Right lobe of liver (tissue), 6 donors: ENCODE measurements at regions not wholly inside any gene's neighbourhood (a gene's known extent, or its start where the extent isn't known, plus 50 kb on each side); places are given as distances from the start of the nearest gene placed in this dataset.

ENCODE experiments used
- ATAC-seq, 4 donors: fragments of 200-7000 bp; cut with Tn5 transposase; one replicate each; pipeline ENCODE4 v1.9.1; 2020; ENCODE audit warnings: mild to moderate bottlenecking in 4 of 4, moderate library complexity in 4 of 4
- DNase-seq, 3 donors: peaks; one replicate each; pipeline ENCODE4 v3.0.0-alpha.2; 2020
- H3K27ac ChIP-seq, 3 donors: fragments of 200-600 bp; one replicate each; pipeline ENCODE4 v1.8.0; 2022
- H3K27me3 ChIP-seq, 2 donors: fragments of 200-600 bp; one replicate each; pipeline ENCODE4 v1.8.0; 2022
- H3K36me3 ChIP-seq, 4 donors: fragments of 200-600 bp; sonication (generic) in 1 of 4; one replicate each; pipeline versions ENCODE4 v1.5.1 to v1.8.0; 2017 to 2022; ENCODE audit warnings: control low read depth in 1 of 4
- H3K4me1 ChIP-seq, 4 donors: fragments of 200-600 bp; sonication (generic) in 1 of 4; one replicate each; pipeline versions ENCODE4 v1.5.1 to v1.8.0; 2017 to 2022; ENCODE audit warnings: control low read depth in 1 of 4
- H3K4me3 ChIP-seq, 3 donors: fragments of 200-600 bp; one replicate each; pipeline ENCODE4 v1.8.0; 2022
- H3K9me3 ChIP-seq, 4 donors: fragments of 200-600 bp; sonication (generic) in 1 of 4; one replicate each; pipeline versions ENCODE4 v1.5.1 to v1.8.0; 2017 to 2022; ENCODE audit warnings: control low read depth in 1 of 4
- POLR2A ChIP-seq: fragments of 450-650 bp; IDR thresholded peaks from one replicate; pipeline ENCODE4 v1.6.1; 2017; ENCODE audit warnings: antibody characterized with exemption, mild to moderate bottlenecking
- WGBS: methylation state at CpG from one replicate; pipeline ENCODE4 v1.1.6; 2018; ENCODE audit warnings: low coverage, low lambda C conversion rate; ENCODE audit not compliant: insufficient coverage; ENCODE audit errors: missing lambda C conversion rate; 5-methylcytosine and 5-hydroxymethylcytosine counted together
- intact Hi-C, 2 donors: fragments of 100-400 bp; cut with DNase I; formaldehyde crosslinking; loops; one replicate each; pipeline versions ENCODE4 v1.11.2 to v1.14.1; 2022
- TF ChIP-seq, protein P1 (sequence below), 4 donors: fragments of 200-600 bp in 3 of 4; fragments of 450-650 bp in 1 of 4; IDR thresholded peaks; one replicate each; pipeline versions ENCODE4 v1.5.1 to v1.8.0; 2016 to 2022; ENCODE audit warnings: antibody characterized with exemption in 4 of 4, mild to moderate bottlenecking in 2 of 4
- donor health status: DM: no; HTN: yes; CAD: no.
- donor health status: DM: no; HTN: no; CAD: no.
- donor health status: DM: no; HTN: no; CAD: no.
- donor health status: DM: no; HTN: yes; CAD: no.
- donor health status: DM: no; HTN: yes; CAD: no.

DNA sequence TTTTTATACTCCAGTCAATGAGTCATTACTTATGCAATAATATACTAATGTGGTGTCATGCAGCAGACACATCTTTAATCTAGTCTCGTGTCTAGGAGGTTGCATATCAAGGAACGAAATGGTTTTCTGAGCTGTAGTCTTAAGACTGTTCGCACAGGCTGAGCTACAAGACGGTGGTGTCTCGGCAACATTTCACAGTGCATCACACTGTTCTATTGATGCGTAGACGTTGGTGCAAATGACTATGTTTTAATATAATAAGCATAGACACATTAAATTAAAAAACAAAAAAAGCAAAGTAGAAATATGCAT lies 864.2 kb downstream of the GALR1 start:
- H3K36me3 ChIP-seq: no peaks in the 10 kb centered on the region
- no peak overlapping the region for H3K27ac ChIP-seq
- intact Hi-C loops: no loop called here
- H3K4me1 ChIP-seq: no peaks in the 10 kb centered on the region
- DNase-seq (no peak), ATAC-seq (no peak)
- H3K4me3 ChIP-seq: no peak overlapping the region
- WGBS: 54% methylated on average over 4 of the region's 7 CpGs
- TF ChIP-seq, protein P1, sequence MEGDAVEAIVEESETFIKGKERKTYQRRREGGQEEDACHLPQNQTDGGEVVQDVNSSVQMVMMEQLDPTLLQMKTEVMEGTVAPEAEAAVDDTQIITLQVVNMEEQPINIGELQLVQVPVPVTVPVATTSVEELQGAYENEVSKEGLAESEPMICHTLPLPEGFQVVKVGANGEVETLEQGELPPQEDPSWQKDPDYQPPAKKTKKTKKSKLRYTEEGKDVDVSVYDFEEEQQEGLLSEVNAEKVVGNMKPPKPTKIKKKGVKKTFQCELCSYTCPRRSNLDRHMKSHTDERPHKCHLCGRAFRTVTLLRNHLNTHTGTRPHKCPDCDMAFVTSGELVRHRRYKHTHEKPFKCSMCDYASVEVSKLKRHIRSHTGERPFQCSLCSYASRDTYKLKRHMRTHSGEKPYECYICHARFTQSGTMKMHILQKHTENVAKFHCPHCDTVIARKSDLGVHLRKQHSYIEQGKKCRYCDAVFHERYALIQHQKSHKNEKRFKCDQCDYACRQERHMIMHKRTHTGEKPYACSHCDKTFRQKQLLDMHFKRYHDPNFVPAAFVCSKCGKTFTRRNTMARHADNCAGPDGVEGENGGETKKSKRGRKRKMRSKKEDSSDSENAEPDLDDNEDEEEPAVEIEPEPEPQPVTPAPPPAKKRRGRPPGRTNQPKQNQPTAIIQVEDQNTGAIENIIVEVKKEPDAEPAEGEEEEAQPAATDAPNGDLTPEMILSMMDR (IDR thresholded peaks at IDR 0.05): no peak
- TF ChIP-seq POLR2A: no peak
- no peaks in the 10 kb centered on the region for H3K9me3 ChIP-seq
- H3K27me3 ChIP-seq: no peaks in the 10 kb centered on the region

DNA sequence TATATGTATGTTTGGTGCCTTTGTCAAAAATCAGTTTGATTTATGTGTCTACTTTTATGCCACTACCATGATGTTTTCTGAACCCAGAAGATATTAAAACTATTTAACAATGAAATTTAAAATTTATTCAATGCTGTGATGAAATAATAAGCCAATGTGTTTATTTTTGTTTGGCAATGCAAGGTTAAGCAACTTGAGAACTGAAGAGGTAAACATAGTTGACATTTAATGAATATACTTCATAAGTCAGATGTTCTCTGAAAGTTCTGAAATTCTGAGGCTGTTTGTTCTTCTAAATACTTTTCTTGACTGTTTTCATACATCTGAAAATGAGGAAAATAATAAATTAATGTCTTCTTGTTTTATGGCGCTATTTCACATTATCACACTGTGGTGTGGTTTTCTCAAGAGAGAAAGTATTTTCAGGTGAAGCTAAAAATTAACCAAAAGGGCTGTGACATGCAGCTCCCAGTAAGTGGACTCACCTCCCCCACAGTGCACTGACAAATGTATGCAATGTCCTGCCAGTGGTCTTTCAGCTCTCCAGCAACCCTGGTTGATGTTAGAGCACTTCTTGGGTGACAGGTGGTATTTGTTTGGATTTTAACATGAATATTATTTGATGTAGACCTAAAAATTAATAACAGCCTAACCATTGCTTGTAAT lies 863.6 kb upstream of the SALL3 start:
- Histone ChIP-seq H3K4me1 (no peaks in the 10 kb centered on the region), H3K4me3 (no peak overlapping the region), H3K36me3 (no peaks in the 10 kb centered on the region), H3K27ac (peak overlapping the region in 2 of 3 donors; percentile 15 to 59), H3K9me3 (no peaks in the 10 kb centered on the region), H3K27me3 (no peaks in the 10 kb centered on the region)
- intact Hi-C loops: no loop called here
- WGBS: 52% methylated on average over 1 of the region's 1 CpG
- peak; percentile 35 to 90 (median 79) for ATAC-seq
- DNase-seq: peak in 1 of 3 donors; percentile 66
- TF ChIP-seq POLR2A: no peak
- TF ChIP-seq, protein P1 (IDR thresholded peaks at IDR 0.05): no peak

DNA sequence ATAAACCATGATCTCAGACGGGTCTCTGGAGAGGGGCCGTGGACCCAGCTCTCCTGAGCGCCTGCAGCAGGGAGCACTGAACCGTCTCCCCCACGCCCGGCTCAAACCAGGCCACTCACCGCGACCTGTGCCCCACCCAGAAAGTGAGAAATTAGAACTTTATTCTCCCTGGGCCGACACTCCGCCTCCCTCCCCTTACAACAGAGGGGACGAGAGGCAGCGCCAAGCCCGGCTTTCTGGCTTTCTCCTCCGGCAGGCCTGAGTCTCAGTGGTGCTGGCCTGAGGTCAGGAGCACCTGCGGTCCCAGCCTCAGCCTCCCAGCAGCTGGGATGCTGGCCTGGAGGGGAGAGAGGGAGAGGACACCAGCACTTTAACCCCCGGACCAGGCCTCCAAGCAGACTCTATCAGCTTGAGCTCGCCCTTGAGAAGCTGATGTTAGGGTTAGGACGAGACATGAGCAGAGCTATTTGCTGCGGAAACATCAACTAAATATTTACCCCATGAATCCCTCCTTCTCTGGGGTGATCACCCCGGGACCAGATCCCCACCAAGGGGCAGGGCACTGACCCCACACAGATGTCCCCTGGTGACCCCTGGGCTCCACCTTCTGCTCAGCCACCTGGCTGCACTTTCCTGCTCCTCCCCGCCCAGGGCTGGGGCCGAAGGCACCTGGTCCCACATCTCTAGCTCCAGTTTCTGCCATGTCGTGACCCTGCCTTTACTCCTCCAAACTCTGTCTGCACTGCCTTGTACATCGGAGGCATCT lies 856.3 kb upstream of the SALL3 start:
- peak in 3 of 4 donors; percentile 62 to 86 (median 85) for ATAC-seq
- H3K9me3 ChIP-seq: no peaks in the 10 kb centered on the region
- TF ChIP-seq, protein P1 (IDR thresholded peaks at IDR 0.05): no peak
- no peak for TF ChIP-seq POLR2A
- no peak overlapping the region for H3K27ac ChIP-seq
- DNase-seq: peak in 1 of 3 donors; percentile 67
- H3K27me3 ChIP-seq: no peaks in the 10 kb centered on the region
- no peak overlapping the region for H3K4me3 ChIP-seq
- no peaks in the 10 kb centered on the region for H3K36me3 ChIP-seq
- no peaks in the 10 kb centered on the region for H3K4me1 ChIP-seq
- WGBS: 68% methylated on average over 7 of the region's 24 CpGs
- intact Hi-C loops: no loop called here

DNA sequence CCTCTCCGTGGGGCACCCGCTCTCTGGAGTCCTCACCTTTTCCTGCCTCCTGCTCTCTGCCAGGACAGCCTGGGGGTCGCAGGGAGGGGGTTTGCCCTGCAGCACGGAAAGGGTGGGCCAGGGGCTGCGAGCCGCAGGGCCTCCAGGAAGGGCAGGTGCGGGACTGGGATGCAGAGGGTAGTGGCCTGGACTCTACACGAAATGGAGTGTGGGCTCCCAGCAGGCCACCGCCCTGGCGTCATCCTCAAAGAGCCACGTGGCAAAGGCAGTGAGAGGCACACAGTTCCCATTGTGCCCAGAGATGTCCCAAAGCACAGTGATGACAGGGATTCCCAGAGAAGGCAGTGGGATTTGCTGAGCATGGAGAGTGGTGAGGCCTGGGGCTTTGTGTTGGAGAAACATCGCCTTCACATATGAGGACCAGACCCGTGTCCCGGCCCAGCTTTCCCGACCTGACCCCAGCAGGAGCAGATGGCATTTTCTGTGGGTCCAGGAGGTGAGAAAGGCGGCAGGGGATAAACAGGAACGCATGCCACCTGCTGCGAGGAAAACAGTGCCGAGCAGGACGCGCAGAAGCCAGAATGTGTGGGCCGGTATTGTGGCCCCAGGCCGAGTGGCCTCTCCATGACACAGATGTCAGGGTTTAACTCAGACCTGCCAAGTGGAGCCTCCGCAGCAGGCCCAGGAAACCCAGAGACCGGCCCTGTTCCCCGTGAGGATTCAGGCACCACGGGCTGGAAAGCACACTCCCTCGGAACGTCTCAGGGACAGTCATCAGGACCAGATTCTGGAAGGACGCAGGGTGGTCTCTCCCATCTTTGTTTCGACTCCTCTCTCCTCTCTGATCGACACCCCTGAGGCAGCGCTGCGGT lies 855.5 kb upstream of the SALL3 start:
- 69% methylated on average over 5 of the region's 34 CpGs for WGBS
- Histone ChIP-seq H3K36me3 (no peaks in the 10 kb centered on the region), H3K27ac (no peak overlapping the region), H3K4me1 (no peaks in the 10 kb centered on the region), H3K27me3 (no peaks in the 10 kb centered on the region), H3K9me3 (no peaks in the 10 kb centered on the region), H3K4me3 (no peak overlapping the region)
- DNase-seq (no peak), ATAC-seq (no peak)
- intact Hi-C loops: no loop called here
- TF ChIP-seq, protein P1 (IDR thresholded peaks at IDR 0.05): no peak
- no peak for TF ChIP-seq POLR2A
